PC-9 (cell line): ENCODE measurements at regions not wholly inside any gene's neighbourhood (a gene's known extent, or its start where the extent isn't known, plus 50 kb on each side); places are given as distances from the start of the nearest gene placed in this dataset.

ENCODE experiments used
- EZH2 ChIP-seq: fragments of 200-600 bp; sonication (generic); IDR thresholded peaks from 2 replicates; pipeline ENCODE4 v1.8.0; 2017; ENCODE audit warnings: antibody characterized with exemption, low read depth
- TF ChIP-seq, protein P1 (sequence below): fragments of 200-600 bp; sonication (generic); conservative IDR thresholded peaks from 2 replicates; pipeline ENCODE4 v1.6.1; 2017; ENCODE audit warnings: mixed run types, antibody characterized with exemption, mild to moderate bottlenecking, moderate library complexity

DNA sequence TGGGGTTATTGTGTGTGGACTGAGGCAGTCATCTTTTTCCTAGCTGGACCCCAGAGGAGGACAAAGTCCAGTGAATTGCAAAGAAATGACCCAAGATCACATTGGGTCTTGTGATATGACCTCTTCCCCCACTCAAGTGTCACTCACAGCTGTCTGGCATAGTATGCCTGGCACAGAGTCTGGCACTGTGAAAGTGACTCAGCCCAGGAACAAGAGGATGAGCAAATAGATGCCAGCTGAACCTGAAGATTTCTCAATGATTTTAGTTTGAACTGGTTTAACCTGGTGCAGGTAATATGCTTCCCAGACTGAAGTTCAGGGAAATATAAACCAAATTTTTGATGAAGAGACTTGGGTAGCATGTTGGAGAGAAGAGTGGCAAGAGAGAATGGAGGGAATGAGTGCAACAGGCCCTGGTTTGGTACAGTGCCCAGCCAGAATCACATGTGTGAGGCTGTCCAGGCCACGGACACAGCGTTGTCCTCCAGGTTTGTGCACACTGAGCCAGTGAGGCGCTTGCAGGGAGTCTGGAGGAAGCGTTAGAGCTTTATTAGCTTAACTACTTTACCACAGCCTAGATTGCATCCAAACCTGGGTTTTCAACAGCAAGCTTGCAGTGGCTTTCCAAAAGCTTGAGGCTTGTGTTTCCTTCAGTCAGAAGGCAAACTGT is 332.9 kb downstream of the NUAK1 start:
- TF ChIP-seq, protein P1, sequence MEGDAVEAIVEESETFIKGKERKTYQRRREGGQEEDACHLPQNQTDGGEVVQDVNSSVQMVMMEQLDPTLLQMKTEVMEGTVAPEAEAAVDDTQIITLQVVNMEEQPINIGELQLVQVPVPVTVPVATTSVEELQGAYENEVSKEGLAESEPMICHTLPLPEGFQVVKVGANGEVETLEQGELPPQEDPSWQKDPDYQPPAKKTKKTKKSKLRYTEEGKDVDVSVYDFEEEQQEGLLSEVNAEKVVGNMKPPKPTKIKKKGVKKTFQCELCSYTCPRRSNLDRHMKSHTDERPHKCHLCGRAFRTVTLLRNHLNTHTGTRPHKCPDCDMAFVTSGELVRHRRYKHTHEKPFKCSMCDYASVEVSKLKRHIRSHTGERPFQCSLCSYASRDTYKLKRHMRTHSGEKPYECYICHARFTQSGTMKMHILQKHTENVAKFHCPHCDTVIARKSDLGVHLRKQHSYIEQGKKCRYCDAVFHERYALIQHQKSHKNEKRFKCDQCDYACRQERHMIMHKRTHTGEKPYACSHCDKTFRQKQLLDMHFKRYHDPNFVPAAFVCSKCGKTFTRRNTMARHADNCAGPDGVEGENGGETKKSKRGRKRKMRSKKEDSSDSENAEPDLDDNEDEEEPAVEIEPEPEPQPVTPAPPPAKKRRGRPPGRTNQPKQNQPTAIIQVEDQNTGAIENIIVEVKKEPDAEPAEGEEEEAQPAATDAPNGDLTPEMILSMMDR: no peak
- no peak for TF ChIP-seq EZH2
